ENCODE measurements at regions not wholly inside any gene's neighbourhood (a gene's known extent, or its start where the extent isn't known, plus 50 kb on each side); places are given as distances from the start of the nearest gene placed in this dataset.

- no peak overlapping the region for H3K9ac ChIP-seq
- no peaks in the 10 kb centered on the region for H3K4me1 ChIP-seq (ENCODE audit: low read depth, poor library complexity, severe bottlenecking)
- no peak overlapping the region for H3K4me2 ChIP-seq
- no peaks in the 10 kb centered on the region for H4K20me1 ChIP-seq (ENCODE audit: insufficient read depth)
- H3K27me3 ChIP-seq (ENCODE audit: insufficient read depth, low read depth) = no peaks in the 10 kb centered on the region
- no peak overlapping the region for H2AFZ ChIP-seq (ENCODE audit: low read depth)
- TF ChIP-seq, protein P1, sequence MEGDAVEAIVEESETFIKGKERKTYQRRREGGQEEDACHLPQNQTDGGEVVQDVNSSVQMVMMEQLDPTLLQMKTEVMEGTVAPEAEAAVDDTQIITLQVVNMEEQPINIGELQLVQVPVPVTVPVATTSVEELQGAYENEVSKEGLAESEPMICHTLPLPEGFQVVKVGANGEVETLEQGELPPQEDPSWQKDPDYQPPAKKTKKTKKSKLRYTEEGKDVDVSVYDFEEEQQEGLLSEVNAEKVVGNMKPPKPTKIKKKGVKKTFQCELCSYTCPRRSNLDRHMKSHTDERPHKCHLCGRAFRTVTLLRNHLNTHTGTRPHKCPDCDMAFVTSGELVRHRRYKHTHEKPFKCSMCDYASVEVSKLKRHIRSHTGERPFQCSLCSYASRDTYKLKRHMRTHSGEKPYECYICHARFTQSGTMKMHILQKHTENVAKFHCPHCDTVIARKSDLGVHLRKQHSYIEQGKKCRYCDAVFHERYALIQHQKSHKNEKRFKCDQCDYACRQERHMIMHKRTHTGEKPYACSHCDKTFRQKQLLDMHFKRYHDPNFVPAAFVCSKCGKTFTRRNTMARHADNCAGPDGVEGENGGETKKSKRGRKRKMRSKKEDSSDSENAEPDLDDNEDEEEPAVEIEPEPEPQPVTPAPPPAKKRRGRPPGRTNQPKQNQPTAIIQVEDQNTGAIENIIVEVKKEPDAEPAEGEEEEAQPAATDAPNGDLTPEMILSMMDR (conservative IDR thresholded peaks at IDR 0.05; ENCODE audit: low read depth, low read length) = no peak
- H3K79me2 ChIP-seq (ENCODE audit: insufficient read depth, low read depth) = no peaks in the 10 kb centered on the region
- no peak overlapping the region for H3K4me3 ChIP-seq (IDR thresholded peaks at IDR 0.05; ENCODE audit: insufficient read depth, low read depth, low read length)
- no peaks in the 10 kb centered on the region for H3K36me3 ChIP-seq (ENCODE audit: insufficient read depth)
- no peak overlapping the region for H3K27ac ChIP-seq
Observed at GRCh38 chr3:115348951-115349745, 202.1 kb upstream of the ZBTB20 start.

DNA sequence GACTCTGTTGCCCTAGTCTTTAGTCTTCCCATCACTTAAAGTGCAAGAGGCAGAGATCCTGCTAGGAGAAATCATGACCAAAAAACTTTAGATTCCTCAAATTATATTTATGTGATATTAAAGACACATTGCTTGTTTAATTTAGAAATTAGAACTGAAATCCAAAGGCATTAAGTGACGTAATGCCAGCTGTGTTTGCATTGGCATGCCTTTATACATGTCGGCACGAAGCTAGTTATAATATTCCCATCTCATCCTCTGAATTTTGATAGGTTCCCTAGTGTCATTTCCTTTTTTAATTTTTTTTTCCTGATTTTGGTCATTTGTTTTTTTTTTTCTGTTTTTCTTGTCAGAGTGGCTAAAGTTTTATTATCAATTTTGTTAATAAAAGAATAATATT, 203.5 kb upstream of the ZBTB20 start:
- H3K27ac ChIP-seq = no peak overlapping the region
- H3K4me1 ChIP-seq (ENCODE audit: low read depth, poor library complexity, severe bottlenecking) = no peaks in the 10 kb centered on the region
- no peaks in the 10 kb centered on the region for H3K36me3 ChIP-seq (ENCODE audit: insufficient read depth)
- no peaks in the 10 kb centered on the region for H3K79me2 ChIP-seq (ENCODE audit: insufficient read depth, low read depth)
- no peak overlapping the region for H3K4me2 ChIP-seq
- H3K27me3 ChIP-seq (ENCODE audit: insufficient read depth, low read depth) = no peaks in the 10 kb centered on the region
- H2AFZ ChIP-seq (ENCODE audit: low read depth) = no peak overlapping the region
- H4K20me1 ChIP-seq (ENCODE audit: insufficient read depth) = no peaks in the 10 kb centered on the region
- H3K4me3 ChIP-seq (IDR thresholded peaks at IDR 0.05; ENCODE audit: insufficient read depth, low read depth, low read length) = no peak overlapping the region
- TF ChIP-seq, protein P1 (conservative IDR thresholded peaks at IDR 0.05; ENCODE audit: low read depth, low read length) = no peak
- H3K9ac ChIP-seq = no peak overlapping the region

DNA sequence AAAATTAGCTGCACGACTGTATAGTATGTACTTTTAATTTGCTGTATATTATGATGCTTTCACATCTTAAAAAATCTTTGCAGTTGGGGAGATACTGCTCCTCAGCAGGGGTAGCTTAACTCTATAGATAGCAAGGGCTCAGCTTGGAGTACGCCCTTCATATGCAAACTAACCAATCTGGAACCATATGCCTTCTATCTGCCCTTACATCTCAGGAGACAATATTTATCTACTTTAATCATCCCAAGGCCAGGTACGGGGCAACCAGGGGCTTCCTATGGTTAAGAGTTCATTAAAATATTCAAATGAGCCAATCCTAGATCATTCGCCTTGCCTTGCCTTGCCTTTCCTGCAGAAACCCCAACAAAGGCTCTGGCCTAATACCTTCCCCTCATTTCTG, 204.1 kb upstream of the ZBTB20 start:
- no peak overlapping the region for H3K27ac ChIP-seq
- no peak overlapping the region for H3K4me3 ChIP-seq (IDR thresholded peaks at IDR 0.05; ENCODE audit: insufficient read depth, low read depth, low read length)
- H3K36me3 ChIP-seq (ENCODE audit: insufficient read depth) = no peaks in the 10 kb centered on the region
- H3K9ac ChIP-seq = no peak overlapping the region
- H3K27me3 ChIP-seq (ENCODE audit: insufficient read depth, low read depth) = no peaks in the 10 kb centered on the region
- no peaks in the 10 kb centered on the region for H4K20me1 ChIP-seq (ENCODE audit: insufficient read depth)
- no peak overlapping the region for H2AFZ ChIP-seq (ENCODE audit: low read depth)
- H3K79me2 ChIP-seq (ENCODE audit: insufficient read depth, low read depth) = no peaks in the 10 kb centered on the region
- H3K4me1 ChIP-seq (ENCODE audit: low read depth, poor library complexity, severe bottlenecking) = no peaks in the 10 kb centered on the region
- H3K4me2 ChIP-seq = no peak overlapping the region
- TF ChIP-seq, protein P1 (conservative IDR thresholded peaks at IDR 0.05; ENCODE audit: low read depth, low read length) = no peak

GRCh38 chr3:115354010-115354409, 206.9 kb upstream of the ZBTB20 start:
- no peak overlapping the region for H3K27ac ChIP-seq
- TF ChIP-seq, protein P1 (conservative IDR thresholded peaks at IDR 0.05; ENCODE audit: low read depth, low read length) = no peak

More at GRCh38 chr3:115354010-115354409, 206.9 kb upstream of the ZBTB20 start:
- no peaks in the 10 kb centered on the region for H4K20me1 ChIP-seq (ENCODE audit: insufficient read depth)
- no peaks in the 10 kb centered on the region for H3K27me3 ChIP-seq (ENCODE audit: insufficient read depth, low read depth)
- H3K4me1 ChIP-seq (ENCODE audit: low read depth, poor library complexity, severe bottlenecking) = no peaks in the 10 kb centered on the region
- no peak overlapping the region for H3K4me3 ChIP-seq (IDR thresholded peaks at IDR 0.05; ENCODE audit: insufficient read depth, low read depth, low read length)
- no peaks in the 10 kb centered on the region for H3K36me3 ChIP-seq (ENCODE audit: insufficient read depth)
- H3K79me2 ChIP-seq (ENCODE audit: insufficient read depth, low read depth) = no peaks in the 10 kb centered on the region
- H2AFZ ChIP-seq (ENCODE audit: low read depth) = no peak overlapping the region
- H3K4me2 ChIP-seq = no peak overlapping the region
- H3K9ac ChIP-seq = no peak overlapping the region
